ENCODE measurements at regions not wholly inside any gene's neighbourhood (a gene's known extent, or its start where the extent isn't known, plus 50 kb on each side); places are given as distances from the start of the nearest gene placed in this dataset.
"Not testable (repeated sequence)": the region's sequence is repeated elsewhere in the genome, so short reads cannot be mapped to it uniquely, and the experiment has no call there.

DNA sequence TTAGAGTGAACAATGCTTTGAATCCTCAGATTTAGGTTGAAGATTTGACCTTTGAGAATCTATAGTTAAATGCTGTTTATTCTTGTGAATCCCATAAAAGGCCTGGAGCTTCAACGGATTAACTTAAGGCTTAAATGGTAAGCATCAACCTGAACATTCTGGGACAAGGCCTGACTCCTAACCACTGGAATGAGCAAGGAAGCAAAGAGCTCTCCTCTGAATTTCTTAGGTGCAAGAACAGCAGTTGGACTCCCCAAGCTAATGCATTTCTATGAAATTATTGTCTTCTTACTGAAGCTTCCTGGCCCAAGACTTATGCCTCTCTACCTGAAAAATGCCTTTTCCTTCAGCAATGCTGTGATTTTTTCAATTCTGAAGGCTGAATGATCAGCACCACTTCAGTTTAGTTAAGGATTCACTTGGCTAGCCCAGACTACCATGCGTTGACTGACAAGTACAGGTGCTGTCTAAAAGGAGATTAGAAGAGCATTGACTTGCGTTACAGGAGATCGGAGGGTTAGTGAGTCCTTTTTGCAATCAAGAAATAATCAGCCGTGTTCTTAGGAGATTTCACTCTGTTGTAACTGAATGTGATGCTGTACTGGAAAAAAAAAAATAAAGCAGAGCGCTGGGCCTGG lies 178.5 kb downstream of the ZC3H11B start:
- no peak for DNase-seq (ENCODE audit: low read depth, low spot score)

DNA sequence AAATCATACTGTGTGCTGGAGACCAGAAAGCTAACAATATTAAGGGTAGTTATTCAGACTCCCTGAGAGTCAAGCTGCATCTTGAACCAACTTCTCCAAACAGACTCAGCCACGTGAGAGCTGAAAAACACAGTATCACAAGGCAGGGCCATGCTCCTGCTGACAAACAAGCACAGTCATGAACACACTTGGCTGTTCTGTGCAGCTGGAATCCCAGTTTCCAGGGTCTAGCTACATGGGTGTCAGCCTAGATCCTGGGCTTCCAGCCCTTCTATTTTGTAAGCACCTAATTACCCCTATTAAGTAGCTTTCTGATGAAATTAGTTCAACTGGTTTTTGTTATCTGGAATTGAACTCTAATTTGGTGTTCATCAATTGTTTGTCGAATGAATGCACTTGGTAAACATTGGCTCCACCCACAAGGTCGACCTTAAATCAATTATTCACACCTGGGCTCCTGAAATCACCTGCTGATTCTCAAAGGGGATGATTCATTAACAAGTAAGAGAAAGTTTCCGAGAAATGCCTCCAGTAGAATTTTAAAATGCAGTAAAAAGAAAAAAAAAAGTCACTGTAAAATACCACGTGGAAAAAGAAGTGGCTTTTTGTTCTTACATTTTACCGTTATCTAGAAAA lies 179.3 kb downstream of the ZC3H11B start:
- DNase-seq (ENCODE audit: low read depth, low spot score): no peak

DNA sequence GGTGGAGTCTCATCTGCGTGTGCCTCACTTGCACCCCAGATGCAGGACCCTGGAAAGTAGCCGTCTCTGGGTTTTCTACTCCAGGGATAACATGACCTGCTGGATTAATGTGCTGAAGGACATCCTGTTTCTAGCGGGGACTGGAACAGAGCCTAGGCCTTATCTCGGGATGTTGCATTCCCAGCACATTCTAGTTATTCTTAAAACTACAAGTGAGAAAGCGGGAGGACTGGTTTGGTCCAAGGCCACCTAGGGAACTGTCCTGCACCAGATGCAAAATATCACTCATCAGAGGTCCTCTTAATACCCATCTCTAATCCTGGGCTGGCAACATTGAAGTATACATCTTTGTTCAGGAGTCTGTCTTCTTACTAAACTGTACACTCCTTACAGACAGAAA lies 179.9 kb downstream of the ZC3H11B start:
- DNase-seq (ENCODE audit: low read depth, low spot score): peak; percentile 39

DNA sequence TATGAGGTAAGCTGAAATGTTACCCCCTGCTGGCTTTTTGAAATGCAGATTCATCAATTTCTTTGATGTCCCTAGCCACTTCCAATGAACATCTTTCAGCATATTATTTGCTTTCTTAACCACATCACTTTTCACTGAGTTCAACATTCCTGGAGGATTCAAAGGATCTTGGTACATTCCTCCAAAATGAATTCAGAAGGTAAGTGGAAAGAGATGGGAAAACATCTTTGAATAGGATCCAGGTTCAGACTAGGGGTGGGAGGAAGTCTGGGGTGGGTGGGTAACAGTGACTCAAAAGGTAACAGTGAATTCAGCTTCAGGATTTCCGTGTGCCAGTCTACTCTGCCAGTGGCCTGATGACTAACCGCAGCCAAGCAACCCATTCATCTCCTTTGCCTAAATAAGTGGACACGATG lies 180.7 kb downstream of the ZC3H11B start:
- DNase-seq (ENCODE audit: low read depth, low spot score): peak; percentile 76

DNA sequence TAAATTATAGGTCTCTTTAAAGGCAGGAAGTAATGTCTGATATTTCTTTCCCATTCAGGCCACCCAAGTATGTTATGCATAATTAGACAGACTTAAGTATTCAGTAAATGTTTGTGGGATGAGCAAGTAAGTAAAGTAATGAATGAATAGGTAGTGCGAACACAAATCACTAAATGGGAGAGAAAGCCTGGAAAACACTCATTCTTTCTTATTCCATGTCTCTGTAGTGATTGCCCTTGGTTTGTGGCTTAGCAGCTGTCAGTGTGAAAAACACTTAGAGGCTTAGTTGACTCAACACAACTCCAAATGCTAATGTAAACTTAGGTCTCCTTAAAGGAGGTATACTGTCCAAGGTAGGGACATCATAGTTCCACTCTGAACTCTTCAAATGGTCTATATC lies 182.5 kb downstream of the ZC3H11B start:
- peak; percentile 65 for DNase-seq (ENCODE audit: low read depth, low spot score)

DNA sequence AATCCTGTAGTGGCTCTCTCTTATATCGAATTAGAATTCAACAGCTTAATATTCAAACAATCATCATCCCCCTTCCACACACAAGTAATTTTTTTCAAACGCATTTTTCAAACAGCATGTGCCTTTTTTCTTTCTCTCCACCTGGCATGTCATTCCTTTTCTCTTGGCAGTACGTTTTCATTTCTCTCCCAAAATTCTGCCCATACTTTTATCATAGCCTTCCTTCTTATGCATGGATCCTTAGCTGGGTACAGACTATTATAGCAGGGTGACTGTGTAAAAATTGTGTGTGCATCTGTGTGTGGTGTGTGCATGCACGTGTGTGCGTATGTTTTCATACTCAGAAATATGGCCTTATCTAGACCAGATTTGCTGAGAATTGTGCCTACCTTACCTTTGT lies 184.3 kb downstream of the ZC3H11B start:
- DNase-seq (ENCODE audit: low read depth, low spot score): no peak

DNA sequence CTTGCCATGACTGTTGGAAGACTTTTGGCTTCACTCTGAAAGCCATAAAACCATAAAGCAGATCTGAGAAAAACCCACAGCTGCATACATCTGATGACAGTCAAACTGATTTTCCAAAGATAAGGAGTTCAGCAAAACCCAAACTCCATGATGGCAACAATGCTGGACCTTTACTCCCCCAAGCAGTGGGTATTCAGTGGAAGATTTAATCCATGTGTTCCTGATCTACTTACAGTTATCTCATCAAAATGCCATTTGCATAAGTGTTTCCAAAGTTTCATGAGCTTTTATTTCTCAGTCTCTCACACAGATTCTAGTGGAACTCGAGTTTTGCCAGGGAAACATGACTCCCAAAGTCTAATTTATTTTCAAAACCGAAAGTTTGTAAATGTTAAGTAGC lies 184.9 kb downstream of the ZC3H11B start:
- DNase-seq (ENCODE audit: low read depth, low spot score): no peak

DNA sequence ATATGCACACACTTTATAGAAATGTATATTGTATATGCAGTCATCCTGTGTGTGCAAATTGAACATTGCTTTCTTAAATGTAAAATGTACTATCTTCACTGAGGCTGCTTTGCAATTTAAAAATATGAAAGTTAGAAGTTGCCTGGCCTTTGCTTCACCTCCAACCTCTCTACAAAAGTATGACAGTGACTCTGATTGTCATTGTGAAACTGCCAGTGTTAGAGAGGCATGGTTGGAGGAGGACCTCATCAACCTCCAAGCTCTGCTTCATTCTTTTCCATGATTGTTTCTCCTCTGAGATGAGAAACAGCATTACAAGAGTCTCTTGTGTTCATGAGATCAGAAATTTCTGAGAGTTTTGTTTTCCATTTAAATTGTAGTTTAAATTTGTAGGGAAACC lies 185.5 kb downstream of the ZC3H11B start:
- no peak for DNase-seq (ENCODE audit: low read depth, low spot score)

DNA sequence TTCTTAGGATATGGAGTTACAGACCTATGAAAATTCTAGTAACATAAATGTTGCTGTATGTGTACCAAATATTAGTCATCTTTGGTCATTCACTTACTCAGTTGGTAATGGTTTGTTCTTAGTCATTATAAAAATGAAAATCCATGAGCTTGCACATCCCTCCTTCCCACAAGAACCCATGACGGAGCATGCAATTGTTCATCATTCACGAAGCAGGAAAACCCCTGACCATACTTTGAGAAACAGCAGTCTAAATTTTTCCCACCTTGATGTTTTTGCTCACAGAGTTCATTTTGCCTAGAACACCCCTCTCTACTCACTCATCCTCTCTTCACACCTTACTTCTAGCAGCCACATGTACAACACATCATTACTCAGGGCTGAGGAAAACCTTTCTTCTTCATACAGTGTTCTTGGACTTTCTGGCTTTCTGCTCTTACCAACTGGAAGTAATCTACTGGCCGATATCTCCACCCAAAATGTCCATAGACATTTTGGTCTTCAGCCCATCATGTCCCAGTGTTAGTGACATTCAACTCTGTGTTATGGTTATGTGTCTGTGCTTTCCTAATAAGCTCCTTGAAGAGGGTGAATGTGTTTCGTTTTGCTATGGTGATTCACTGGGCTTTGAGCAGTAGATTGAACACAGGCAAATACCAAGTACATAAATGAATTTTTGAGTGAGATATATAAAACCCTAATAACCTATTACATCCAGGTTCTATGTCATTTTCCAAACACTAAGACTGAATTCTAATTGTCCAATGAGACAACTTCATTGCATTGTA lies 189.9 kb downstream of the ZC3H11B start:
- DNase-seq (ENCODE audit: low read depth, low spot score): no peak

DNA sequence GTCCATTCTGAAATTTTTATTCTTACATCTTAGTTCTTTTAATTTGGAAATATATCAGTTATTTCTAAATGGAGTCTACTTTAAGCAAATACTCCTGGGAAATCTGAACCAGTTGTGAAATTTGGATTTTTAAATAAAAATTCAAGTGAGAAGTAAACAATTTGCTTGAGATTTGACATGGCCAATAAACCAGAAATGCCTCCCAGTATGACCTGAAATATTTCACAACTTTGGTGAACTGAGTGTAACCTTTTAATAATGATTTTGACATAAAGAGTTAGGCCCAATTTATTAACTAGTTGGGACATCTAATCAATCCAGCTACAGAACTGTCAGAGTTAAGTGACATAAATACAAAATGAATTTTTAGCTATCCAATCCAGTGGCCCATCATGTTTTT lies 192.0 kb downstream of the ZC3H11B start:
- no peak for DNase-seq (ENCODE audit: low read depth, low spot score)

DNA sequence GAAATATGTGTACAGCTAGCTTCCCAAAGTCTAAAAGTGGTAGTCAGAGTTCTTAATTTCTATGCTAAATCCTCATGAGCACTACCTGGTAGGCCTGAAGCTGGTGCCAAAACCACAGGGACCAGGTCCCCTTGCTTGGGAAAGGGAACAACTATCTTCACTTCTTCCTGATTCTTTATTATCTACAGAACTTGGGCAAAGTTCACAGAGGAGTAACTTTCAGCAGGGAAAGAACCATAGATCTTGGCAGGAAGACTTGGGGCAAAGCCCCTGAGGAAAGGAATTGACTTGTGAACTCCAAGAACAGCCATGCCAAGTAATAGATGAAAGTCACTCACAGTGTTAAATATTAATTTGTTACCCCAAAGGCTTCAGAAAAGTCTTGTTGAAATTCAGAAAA lies 193.0 kb downstream of the ZC3H11B start:
- no peak for DNase-seq (ENCODE audit: low read depth, low spot score)

DNA sequence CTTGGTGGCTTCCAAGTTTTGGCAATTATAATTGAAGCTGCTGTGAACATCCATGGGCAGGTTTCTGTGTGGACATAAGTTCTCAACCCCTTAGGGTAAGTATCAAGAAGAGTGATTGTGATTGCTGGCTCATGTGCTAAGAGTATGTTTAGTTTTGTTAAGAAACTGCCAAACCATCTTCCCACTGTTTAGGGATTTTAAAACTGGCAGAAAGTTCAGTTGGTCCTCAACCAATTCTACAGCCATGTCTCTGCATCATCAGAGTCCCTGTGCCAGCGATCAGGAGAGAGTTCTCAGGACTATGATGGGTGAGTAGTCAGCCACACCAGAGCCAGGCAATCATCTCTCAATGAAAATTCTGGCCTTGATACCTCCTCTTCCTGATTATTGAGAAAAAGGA lies 193.8 kb downstream of the ZC3H11B start:
- DNase-seq (ENCODE audit: low read depth, low spot score): no peak

DNA sequence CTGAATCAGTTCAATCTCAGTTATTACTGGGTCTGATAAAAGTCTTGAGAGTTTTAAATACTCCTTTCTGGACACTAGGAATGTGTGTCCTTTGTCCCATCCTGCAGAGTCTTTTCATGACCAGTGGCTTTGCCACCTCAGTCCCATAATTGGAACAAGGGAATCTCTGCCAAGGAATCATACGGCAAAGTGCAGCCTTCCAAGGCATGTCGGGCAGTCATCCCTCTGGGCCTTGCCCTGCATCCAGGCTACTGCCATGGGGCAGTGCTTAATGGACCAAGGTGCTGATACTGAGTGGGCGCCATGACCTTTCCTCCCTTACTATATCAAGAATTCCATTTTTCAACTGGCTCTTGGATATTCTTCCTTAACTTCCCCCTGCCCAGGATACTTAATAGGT lies 195.3 kb downstream of the ZC3H11B start:
- DNase-seq (ENCODE audit: low read depth, low spot score): no peak

DNA sequence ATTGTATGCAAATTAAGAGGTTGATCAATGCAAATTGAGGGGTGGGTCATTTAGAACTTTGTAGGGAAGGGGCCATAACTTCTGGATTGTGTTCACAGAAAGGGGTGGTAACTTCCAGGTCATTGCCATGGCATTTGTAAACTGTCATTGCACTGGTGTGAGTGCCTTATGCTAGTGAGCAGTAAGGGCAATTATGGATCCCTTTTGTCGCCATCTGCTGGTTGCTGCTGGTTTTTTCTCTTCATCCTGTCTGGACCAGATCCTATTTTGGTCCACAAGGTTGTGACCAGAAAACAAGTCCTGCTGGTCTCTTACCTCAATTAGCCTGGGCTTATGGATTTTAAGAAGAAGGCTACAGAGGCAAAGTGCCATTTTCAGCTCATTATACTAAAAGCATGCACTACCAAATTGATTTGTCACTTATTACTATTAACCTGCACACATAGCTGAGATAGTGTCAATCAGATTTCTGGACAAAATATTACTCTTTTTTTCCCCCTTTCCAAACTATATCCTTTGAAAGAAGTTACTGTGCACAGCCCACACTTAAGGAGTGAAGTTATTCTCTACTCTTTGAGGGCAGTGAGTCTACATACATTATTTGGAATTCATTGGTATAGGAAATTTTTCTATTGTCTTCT lies 196.2 kb downstream of the ZC3H11B start:
- DNase-seq (ENCODE audit: low read depth, low spot score): peak; percentile 66

DNA sequence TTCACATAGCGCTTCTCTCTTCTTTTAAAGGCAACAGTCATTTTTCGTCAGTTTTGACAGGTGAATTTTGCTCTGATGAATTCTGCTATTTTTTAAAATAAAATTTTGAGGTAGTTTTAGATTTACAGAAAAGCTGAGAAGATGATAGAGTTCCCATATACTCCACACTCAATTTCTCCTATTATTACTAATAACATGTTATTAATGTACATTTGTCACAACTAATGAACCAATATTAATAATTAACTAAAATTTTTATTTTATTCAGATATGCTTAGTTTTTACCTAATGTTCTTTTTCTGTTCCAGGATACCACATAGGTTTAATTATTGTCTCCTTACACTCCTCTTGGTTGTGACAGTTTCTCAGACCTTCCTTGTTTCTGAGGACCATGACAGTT lies 197.0 kb downstream of the ZC3H11B start:
- DNase-seq (ENCODE audit: low read depth, low spot score): no peak

DNA sequence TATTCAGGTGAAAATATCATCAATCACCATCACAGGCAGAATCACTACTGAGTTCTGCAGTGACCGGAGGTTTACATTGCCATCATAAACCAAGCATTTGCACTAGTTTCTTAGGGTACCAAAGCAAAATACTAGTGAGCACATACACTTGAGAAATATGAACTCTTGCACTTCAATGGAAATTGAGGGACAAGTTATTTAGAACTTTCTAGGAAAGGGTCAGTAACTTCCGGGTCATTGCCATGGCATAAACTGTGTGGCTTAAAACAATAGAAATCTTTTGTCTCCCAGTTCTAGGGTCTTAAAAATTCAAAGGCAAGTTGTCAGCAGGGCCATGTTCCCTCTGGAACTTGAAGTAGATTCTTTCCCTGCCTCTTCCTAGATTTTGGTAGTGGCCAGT lies 197.5 kb downstream of the ZC3H11B start:
- no peak for DNase-seq (ENCODE audit: low read depth, low spot score)

DNA sequence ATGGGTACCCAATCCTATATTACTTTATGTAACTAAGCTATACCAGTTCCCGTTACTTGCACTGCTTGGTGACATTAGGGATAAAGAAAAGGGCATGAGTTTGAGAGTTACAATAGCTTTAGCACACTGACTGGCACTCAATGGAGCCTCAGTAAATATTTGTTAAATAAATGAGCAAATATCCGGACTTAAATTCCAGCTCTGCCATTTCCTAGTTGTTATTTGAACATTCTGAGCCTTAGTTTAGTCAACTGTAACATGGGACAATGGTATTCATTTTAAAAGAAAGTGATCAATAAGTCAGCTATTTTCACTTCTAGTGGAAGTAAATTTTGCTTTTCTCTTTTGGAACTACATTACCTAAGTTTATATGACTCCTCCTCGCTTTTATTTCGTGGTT lies 198.7 kb downstream of the ZC3H11B start:
- DNase-seq (ENCODE audit: low read depth, low spot score): no peak

DNA sequence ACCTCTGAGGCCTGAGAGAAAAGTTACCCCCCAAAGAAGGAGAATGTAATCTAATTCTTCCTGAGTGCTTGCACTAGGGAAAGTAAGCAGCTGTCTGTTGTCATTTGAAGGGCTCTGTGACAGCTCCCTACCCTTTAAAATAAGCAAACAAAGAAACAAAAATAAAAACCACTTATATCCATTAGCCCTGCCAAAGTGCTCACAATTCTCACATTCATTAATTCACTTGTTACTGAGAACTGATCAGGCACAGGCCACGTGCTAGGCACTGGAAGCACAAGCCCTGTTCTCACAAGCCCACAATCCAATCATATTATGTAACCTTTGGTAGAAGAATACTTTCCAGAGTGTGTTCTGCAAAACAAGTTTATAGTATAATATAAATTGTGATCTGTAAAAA lies 199.4 kb downstream of the ZC3H11B start:
- no peak for DNase-seq (ENCODE audit: low read depth, low spot score)

DNA sequence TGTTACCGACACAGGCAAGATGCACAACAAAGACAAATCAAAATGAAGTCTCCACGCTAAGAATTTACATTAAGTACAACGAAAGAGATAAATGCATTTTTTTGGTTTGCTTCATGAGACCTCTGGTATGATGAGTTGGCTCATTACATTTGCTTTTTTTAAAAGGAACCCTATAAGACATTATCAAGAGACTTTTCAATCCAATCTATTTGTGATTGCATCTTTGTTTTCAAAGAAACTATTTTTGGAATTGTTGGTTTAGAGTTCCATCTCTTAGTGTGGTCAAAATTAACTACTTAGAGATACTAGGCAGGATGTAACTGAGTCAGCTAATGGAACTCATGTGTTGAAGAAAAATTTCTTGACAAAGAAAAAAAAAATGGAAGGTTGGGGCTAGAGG lies 200.1 kb downstream of the ZC3H11B start:
- no peak for DNase-seq (ENCODE audit: low read depth, low spot score)

DNA sequence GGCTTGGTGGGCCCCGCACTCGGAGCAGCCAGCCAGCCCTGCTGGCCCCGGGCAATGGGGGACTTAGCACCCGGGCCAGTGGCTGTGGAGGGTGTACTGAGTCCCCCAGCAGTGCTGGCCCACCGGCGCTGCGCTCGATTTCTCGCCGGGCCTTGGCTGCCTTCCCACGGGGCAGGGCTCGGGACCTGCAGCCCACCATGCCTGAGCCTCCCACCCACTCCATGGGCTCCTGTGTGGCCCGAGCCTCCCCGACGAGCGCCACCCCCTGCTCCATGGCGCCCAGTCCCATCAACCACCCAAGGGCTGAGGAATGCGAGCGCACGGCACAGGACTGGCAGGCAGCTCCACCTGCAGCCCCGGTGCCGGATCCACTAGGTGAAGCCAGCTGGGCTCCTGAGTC lies 202.2 kb downstream of the ZC3H11B start:
- not testable (repeated sequence) for DNase-seq (ENCODE audit: low read depth, low spot score)

DNA sequence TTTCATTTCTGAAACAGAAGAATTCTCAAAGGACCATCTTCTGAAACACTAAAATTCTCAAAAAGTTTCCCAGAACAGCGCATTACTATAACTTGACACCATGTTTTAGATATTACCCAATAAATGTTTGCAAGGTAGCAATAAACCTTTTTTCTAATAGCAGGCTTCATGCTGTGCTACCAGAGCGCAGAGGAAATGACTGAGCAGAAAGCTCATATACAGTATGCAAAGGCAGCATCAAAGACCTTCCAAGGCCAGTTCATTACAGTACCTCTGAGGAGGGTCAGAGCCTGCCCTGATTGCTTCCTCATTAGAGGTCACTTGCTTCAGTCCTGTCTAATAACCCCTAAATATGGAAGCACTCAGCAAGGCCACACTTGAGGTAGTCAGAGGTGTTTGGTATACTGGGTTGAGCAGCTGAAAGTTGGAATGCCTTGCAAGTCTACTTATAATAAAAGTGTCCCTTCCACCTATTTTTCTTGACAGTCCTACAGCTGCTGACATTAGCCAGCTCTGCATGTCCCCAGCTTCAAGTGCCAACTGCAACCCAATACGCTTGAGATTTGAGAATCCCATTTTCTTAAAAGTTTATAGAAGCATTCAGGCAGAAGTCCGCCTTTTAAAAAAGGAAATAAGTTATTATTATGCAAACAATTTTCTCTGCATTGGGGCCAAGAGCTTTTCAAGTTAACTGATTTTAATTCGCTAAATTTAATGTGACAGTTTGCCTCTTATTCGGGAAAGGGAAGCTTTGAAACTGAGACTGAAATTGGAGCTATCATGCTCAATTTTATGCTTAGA lies 207.2 kb downstream of the ZC3H11B start:
- no peak for DNase-seq (ENCODE audit: low read depth, low spot score)

DNA sequence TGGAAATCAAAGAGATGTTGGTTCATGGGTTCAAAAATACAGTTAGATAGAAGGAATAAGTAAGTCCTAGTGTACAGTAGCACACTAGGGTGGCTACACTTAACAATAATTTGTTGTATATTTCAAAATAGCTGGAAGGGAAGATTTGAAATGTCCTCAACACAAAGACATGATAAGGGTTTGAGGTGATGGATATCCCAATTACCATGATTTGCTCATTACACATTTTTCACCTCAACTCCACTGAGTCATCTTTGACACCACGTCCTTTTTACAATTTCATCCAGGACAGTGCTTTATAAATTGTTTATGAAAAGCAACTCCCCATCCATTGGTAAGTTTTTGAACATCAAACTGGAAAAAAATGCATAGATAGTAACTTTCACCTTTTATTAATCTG lies 208.3 kb downstream of the ZC3H11B start:
- DNase-seq (ENCODE audit: low read depth, low spot score): no peak
